ENCODE measurements at regions not wholly inside any gene's neighbourhood (a gene's known extent, or its start where the extent isn't known, plus 50 kb on each side); places are given as distances from the start of the nearest gene placed in this dataset.

- H3K36me3 ChIP-seq (ENCODE audit: control insufficient read depth, insufficient read depth, low read length): no peaks in the 10 kb centered on the region
- DNase-seq (ENCODE audit: low read depth) (no peak), FAIRE-seq (no peak)
- H3K27me3 ChIP-seq (ENCODE audit: control insufficient read depth, insufficient read depth, low read length): no peaks in the 10 kb centered on the region
- H3K4me3 ChIP-seq (ENCODE audit: low read depth, low read length): no peak overlapping the region
- no peak for TF ChIP-seq CTCF (IDR thresholded peaks at IDR 0.05; ENCODE audit: insufficient read depth, low read length, severe bottlenecking)
Measured at GRCh38 chr19:27887946-27888345, 1325.0 kb downstream of the UQCRFS1 start.

DNA sequence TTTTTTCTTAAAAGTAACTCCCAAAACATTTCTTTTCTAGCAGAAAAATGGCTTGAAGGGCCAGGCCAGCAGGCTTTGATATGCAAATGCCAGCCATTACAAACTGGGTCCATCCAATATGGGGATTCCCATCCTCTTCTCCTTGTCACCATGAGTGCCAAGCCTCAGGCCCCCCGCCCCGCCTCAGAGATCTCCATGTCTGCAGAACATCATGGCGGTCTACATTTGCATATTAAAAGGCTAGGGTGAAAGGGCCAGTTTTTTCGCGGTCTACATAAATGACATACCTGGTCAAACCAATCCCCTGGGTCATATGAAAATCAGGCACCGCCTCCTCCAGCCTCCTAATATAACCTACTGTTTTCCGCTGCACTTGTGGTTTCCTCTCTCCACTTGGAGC is 1327.6 kb downstream of the UQCRFS1 start:
- no peak for FAIRE-seq
- DNase-seq (ENCODE audit: low read depth): no peak
- no peaks in the 10 kb centered on the region for H3K27me3 ChIP-seq (ENCODE audit: control insufficient read depth, insufficient read depth, low read length)
- H3K4me3 ChIP-seq (ENCODE audit: low read depth, low read length): no peak overlapping the region
- H3K36me3 ChIP-seq (ENCODE audit: control insufficient read depth, insufficient read depth, low read length): no peaks in the 10 kb centered on the region
- TF ChIP-seq CTCF (IDR thresholded peaks at IDR 0.05; ENCODE audit: insufficient read depth, low read length, severe bottlenecking): no peak

GRCh38 chr19:27884376-27884775 is 1328.6 kb downstream of the UQCRFS1 start:
- H3K27me3 ChIP-seq (ENCODE audit: control insufficient read depth, insufficient read depth, low read length): no peaks in the 10 kb centered on the region
- DNase-seq (ENCODE audit: low read depth): no peak
- FAIRE-seq: no peak
- no peak for TF ChIP-seq CTCF (IDR thresholded peaks at IDR 0.05; ENCODE audit: insufficient read depth, low read length, severe bottlenecking)
- no peaks in the 10 kb centered on the region for H3K36me3 ChIP-seq (ENCODE audit: control insufficient read depth, insufficient read depth, low read length)
- no peak overlapping the region for H3K4me3 ChIP-seq (ENCODE audit: low read depth, low read length)

DNA sequence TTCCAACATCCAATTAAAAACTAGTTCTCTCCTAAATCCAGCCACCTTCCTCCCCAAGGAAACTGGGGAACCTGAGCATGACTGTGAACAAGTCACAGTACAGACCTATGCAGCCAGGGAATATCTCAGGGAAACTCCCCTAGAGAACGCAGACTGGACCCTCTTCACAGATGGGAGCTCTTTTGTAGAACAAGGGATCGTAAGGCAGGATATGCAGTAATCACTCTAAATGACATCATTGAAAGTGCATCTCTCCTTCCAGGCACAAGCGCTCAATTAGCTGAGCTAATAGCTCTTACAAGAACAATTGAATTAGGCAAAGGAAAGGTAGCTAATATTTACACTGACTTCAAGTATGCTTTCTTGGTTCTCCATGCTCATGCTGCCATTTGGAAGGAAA is 1331.7 kb downstream of the UQCRFS1 start:
- FAIRE-seq: no peak
- no peak for DNase-seq (ENCODE audit: low read depth)
- Histone ChIP-seq H3K27me3 (ENCODE audit: control insufficient read depth, insufficient read depth, low read length) (no peaks in the 10 kb centered on the region), H3K36me3 (ENCODE audit: control insufficient read depth, insufficient read depth, low read length) (no peaks in the 10 kb centered on the region), H3K4me3 (ENCODE audit: low read depth, low read length) (no peak overlapping the region)
- TF ChIP-seq CTCF (IDR thresholded peaks at IDR 0.05; ENCODE audit: insufficient read depth, low read length, severe bottlenecking): no peak

GRCh38 chr19:27876976-27877512 is 1335.9 kb downstream of the UQCRFS1 start:
- no peak for DNase-seq (ENCODE audit: low read depth)
- no peak overlapping the region for H3K4me3 ChIP-seq (ENCODE audit: low read depth, low read length)
- no peak for TF ChIP-seq CTCF (IDR thresholded peaks at IDR 0.05; ENCODE audit: insufficient read depth, low read length, severe bottlenecking)
- H3K27me3 ChIP-seq (ENCODE audit: control insufficient read depth, insufficient read depth, low read length): no peaks in the 10 kb centered on the region
- FAIRE-seq: no peak
- no peaks in the 10 kb centered on the region for H3K36me3 ChIP-seq (ENCODE audit: control insufficient read depth, insufficient read depth, low read length)

DNA sequence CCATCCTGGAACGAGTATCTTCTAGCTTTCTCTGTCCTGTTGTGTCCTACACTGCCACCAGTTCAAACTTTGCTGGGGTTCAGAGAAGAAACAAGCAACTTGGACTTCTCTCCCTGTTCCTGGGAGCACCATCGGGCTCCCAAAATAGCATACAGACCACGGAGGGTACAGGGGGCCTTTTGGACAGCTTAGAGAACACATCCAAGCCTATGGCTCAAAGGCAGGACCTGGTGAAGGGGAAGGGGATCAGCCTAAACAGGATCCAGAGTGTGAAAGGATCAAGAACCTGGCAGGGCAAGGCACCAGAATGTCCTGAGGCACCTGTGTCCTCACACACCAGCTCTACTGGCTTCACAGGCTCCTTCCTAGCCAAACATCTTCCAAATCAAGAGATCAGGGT is 1336.5 kb downstream of the UQCRFS1 start:
- no peak for TF ChIP-seq CTCF (IDR thresholded peaks at IDR 0.05; ENCODE audit: insufficient read depth, low read length, severe bottlenecking)

More for the DNA sequence above, 1336.5 kb downstream of the UQCRFS1 start:
- DNase-seq (ENCODE audit: low read depth) (no peak), FAIRE-seq (no peak)
- Histone ChIP-seq H3K4me3 (ENCODE audit: low read depth, low read length) (no peak overlapping the region), H3K27me3 (ENCODE audit: control insufficient read depth, insufficient read depth, low read length) (no peaks in the 10 kb centered on the region), H3K36me3 (ENCODE audit: control insufficient read depth, insufficient read depth, low read length) (no peaks in the 10 kb centered on the region)

All from bronchial epithelial cell (primary cell).